ENCODE measurements at regions not wholly inside any gene's neighbourhood (a gene's known extent, or its start where the extent isn't known, plus 50 kb on each side); places are given as distances from the start of the nearest gene placed in this dataset.

GRCh38 chr17:72414032-72414396 lies 293.2 kb downstream of the SOX9 start:
- no peak for DNase-seq

- DNase-seq: no peak
Measured at GRCh38 chr17:72414967-72415853, 294.4 kb downstream of the SOX9 start.

GRCh38 chr17:72416054-72416675 lies 295.3 kb downstream of the SOX9 start:
- no peak for DNase-seq

- no peak for DNase-seq
Measured at GRCh38 chr17:72416905-72417304, 296.1 kb downstream of the SOX9 start.

- DNase-seq: no peak
Measured at GRCh38 chr17:72417627-72418026, 296.8 kb downstream of the SOX9 start.

GRCh38 chr17:72419866-72420774 lies 299.3 kb downstream of the SOX9 start:
- DNase-seq: no peak

GRCh38 chr17:72420775-72421127 lies 299.9 kb downstream of the SOX9 start:
- no peak for DNase-seq

GRCh38 chr17:72421128-72422092 lies 300.6 kb downstream of the SOX9 start:
- peak; percentile 70 for DNase-seq

- DNase-seq: no peak
Measured at GRCh38 chr17:72422204-72422504, 301.3 kb downstream of the SOX9 start.

- DNase-seq: no peak
Measured at GRCh38 chr17:72422505-72423285, 301.9 kb downstream of the SOX9 start.

- DNase-seq: no peak
Measured at GRCh38 chr17:72423286-72423589, 302.4 kb downstream of the SOX9 start.

GRCh38 chr17:72423718-72424117 lies 302.9 kb downstream of the SOX9 start:
- no peak for DNase-seq

GRCh38 chr17:72424505-72425117 lies 303.8 kb downstream of the SOX9 start:
- no peak for DNase-seq

GRCh38 chr17:72425133-72425793 lies 304.4 kb downstream of the SOX9 start:
- DNase-seq: no peak

- DNase-seq: no peak
Measured at GRCh38 chr17:72425794-72426168, 305.0 kb downstream of the SOX9 start.

GRCh38 chr17:72426321-72426720 lies 305.5 kb downstream of the SOX9 start:
- no peak for DNase-seq

- DNase-seq: no peak
Measured at GRCh38 chr17:72426948-72427760, 306.3 kb downstream of the SOX9 start.

GRCh38 chr17:72427761-72428109 lies 306.9 kb downstream of the SOX9 start:
- DNase-seq: no peak

GRCh38 chr17:72429066-72429638 lies 308.3 kb downstream of the SOX9 start:
- DNase-seq: no peak

All from NCI-H1436 treated with DMSO at 0.1 percent for 48 hours (cell line).